ENCODE measurements at regions not wholly inside any gene's neighbourhood (a gene's known extent, or its start where the extent isn't known, plus 50 kb on each side); places are given as distances from the start of the nearest gene placed in this dataset.

DNA sequence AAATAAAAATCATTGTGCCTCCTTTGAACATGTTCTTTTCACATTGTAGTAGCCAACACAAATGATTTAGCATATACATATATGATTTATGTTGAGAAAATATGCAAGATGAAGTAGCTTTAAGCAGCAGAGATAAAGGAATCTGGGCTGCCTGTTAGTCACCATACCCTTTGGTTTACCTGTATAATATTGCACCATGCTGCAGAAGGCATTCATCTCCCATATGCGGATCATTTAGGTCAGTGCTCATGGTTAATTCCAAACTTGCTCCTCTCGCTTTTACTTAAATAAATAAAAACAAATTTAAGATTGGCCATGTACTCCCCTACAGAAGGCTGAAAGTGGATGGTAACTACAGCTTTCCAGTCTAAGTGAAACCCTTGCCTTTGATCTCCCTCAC, 86.7 kb upstream of the TBL1XR1 start:
- no peaks in the 10 kb centered on the region for H4K20me1 ChIP-seq (ENCODE audit: insufficient read depth, low read length, poor library complexity, severe bottlenecking)
- no peaks in the 10 kb centered on the region for H3K36me3 ChIP-seq (ENCODE audit: insufficient read depth, low read length)
- peaks cover 39% of the 10 kb centered on the region for H3K4me1 ChIP-seq (ENCODE audit: insufficient read depth, low read length, poor library complexity, severe bottlenecking)
- no peaks in the 10 kb centered on the region for H3K27me3 ChIP-seq (ENCODE audit: insufficient read depth, low read length, poor library complexity, severe bottlenecking)
- no peak overlapping the region for H3K9ac ChIP-seq (ENCODE audit: low read depth, low read length, poor library complexity, severe bottlenecking)
- TF ChIP-seq EZH2phosphoT487 (IDR thresholded peaks at IDR 0.05; ENCODE audit: borderline replicate concordance) = no peak
- TF ChIP-seq, protein P1, sequence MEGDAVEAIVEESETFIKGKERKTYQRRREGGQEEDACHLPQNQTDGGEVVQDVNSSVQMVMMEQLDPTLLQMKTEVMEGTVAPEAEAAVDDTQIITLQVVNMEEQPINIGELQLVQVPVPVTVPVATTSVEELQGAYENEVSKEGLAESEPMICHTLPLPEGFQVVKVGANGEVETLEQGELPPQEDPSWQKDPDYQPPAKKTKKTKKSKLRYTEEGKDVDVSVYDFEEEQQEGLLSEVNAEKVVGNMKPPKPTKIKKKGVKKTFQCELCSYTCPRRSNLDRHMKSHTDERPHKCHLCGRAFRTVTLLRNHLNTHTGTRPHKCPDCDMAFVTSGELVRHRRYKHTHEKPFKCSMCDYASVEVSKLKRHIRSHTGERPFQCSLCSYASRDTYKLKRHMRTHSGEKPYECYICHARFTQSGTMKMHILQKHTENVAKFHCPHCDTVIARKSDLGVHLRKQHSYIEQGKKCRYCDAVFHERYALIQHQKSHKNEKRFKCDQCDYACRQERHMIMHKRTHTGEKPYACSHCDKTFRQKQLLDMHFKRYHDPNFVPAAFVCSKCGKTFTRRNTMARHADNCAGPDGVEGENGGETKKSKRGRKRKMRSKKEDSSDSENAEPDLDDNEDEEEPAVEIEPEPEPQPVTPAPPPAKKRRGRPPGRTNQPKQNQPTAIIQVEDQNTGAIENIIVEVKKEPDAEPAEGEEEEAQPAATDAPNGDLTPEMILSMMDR (conservative IDR thresholded peaks at IDR 0.05; ENCODE audit: low read length) = no peak
- no peak overlapping the region for H3K4me3 ChIP-seq (ENCODE audit: low read length, poor library complexity, severe bottlenecking)
- peak overlapping the region; percentile 53 for H2AFZ ChIP-seq (ENCODE audit: low read length)
- H3K4me2 ChIP-seq (ENCODE audit: low read depth, low read length, poor library complexity, severe bottlenecking) = no peak overlapping the region
- no peaks in the 10 kb centered on the region for H3F3A ChIP-seq (ENCODE audit: low read depth)
- no peaks in the 10 kb centered on the region for H3K79me2 ChIP-seq (ENCODE audit: insufficient read depth, low read length)
- no peaks in the 10 kb centered on the region for H3K9me2 ChIP-seq (replicated peaks; ENCODE audit: low read depth, low read length)
- no peaks in the 10 kb centered on the region for H3K9me3 ChIP-seq (ENCODE audit: insufficient read depth, low read depth, low read length)

DNA sequence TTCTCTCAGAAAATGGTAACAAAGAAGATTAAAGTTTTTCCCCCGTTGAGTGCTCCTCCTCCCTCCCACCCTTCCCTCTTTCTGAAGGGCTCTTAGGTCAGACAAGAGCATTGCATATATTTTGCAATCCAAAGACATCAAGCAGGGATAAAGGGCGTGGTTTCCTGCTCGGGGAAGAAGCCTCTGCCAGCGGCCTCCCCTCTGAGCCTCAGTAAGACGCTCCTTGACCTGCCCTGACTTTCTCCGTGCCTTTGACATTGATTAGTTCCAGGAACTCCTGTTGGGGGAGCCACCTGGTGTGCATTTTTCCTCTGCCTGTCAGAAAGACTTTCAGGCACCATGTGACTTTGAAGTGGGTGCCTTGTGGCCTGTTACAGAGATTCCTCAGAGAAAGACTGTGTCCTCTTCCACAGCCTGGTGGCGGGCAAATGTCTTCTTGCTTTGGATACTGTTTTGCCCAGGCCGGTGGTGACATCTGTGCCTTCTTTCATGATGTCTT, 87.2 kb upstream of the TBL1XR1 start:
- peak overlapping the region; percentile 53 for H2AFZ ChIP-seq (ENCODE audit: low read length)
- no peaks in the 10 kb centered on the region for H3F3A ChIP-seq (ENCODE audit: low read depth)
- H3K9ac ChIP-seq (ENCODE audit: low read depth, low read length, poor library complexity, severe bottlenecking) = no peak overlapping the region

DNA sequence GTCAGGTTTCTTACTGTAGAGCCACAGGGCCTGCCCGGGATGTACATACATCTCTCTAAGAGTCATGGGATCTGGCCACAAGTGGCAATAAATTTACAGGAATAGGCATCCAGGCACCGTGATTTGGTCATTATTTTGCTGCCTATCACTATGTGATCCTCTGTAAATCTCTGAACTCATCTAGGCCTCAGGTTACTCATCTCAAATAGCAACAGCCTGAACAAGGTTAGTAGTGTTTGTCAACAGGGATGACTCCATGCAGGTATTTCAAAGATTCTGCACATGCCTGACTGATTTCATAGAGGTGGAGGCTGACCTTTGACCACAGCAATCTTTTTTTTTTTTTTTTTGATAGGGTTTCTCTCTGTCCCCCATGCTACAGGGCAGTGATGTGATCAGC, 88.8 kb upstream of the TBL1XR1 start:
- Histone ChIP-seq H3K9me3 (ENCODE audit: insufficient read depth, low read depth, low read length) (no peaks in the 10 kb centered on the region), H3K27me3 (ENCODE audit: insufficient read depth, low read length, poor library complexity, severe bottlenecking) (no peaks in the 10 kb centered on the region), H3F3A (ENCODE audit: low read depth) (no peaks in the 10 kb centered on the region), H3K4me1 (ENCODE audit: insufficient read depth, low read length, poor library complexity, severe bottlenecking) (peaks cover 24% of the 10 kb centered on the region), H3K4me2 (ENCODE audit: low read depth, low read length, poor library complexity, severe bottlenecking) (no peak overlapping the region), H2AFZ (ENCODE audit: low read length) (no peak overlapping the region), H3K9me2 (replicated peaks; ENCODE audit: low read depth, low read length) (no peaks in the 10 kb centered on the region), H3K9ac (ENCODE audit: low read depth, low read length, poor library complexity, severe bottlenecking) (no peak overlapping the region), H4K20me1 (ENCODE audit: insufficient read depth, low read length, poor library complexity, severe bottlenecking) (no peaks in the 10 kb centered on the region), H3K36me3 (ENCODE audit: insufficient read depth, low read length) (no peaks in the 10 kb centered on the region), H3K4me3 (ENCODE audit: low read length, poor library complexity, severe bottlenecking) (no peak overlapping the region), H3K79me2 (ENCODE audit: insufficient read depth, low read length) (no peaks in the 10 kb centered on the region)
- TF ChIP-seq, protein P1 (conservative IDR thresholded peaks at IDR 0.05; ENCODE audit: low read length) = no peak
- no peak for TF ChIP-seq EZH2phosphoT487 (IDR thresholded peaks at IDR 0.05; ENCODE audit: borderline replicate concordance)

More for the DNA sequence above, 87.2 kb upstream of the TBL1XR1 start:
- Histone ChIP-seq H3K4me3 (ENCODE audit: low read length, poor library complexity, severe bottlenecking) (no peak overlapping the region), H3K9me3 (ENCODE audit: insufficient read depth, low read depth, low read length) (no peaks in the 10 kb centered on the region), H4K20me1 (ENCODE audit: insufficient read depth, low read length, poor library complexity, severe bottlenecking) (no peaks in the 10 kb centered on the region), H3K27me3 (ENCODE audit: insufficient read depth, low read length, poor library complexity, severe bottlenecking) (no peaks in the 10 kb centered on the region), H3K4me1 (ENCODE audit: insufficient read depth, low read length, poor library complexity, severe bottlenecking) (peaks cover 35% of the 10 kb centered on the region), H3K9me2 (replicated peaks; ENCODE audit: low read depth, low read length) (no peaks in the 10 kb centered on the region), H3K36me3 (ENCODE audit: insufficient read depth, low read length) (no peaks in the 10 kb centered on the region), H3K4me2 (ENCODE audit: low read depth, low read length, poor library complexity, severe bottlenecking) (no peak overlapping the region), H3K79me2 (ENCODE audit: insufficient read depth, low read length) (no peaks in the 10 kb centered on the region)
- no peak for TF ChIP-seq EZH2phosphoT487 (IDR thresholded peaks at IDR 0.05; ENCODE audit: borderline replicate concordance)
- TF ChIP-seq, protein P1 (conservative IDR thresholded peaks at IDR 0.05; ENCODE audit: low read length) = peak; percentile 40

All from Loucy (cell line).